Activated CD4-positive, alpha-beta T cell treated with anti-CD3 and anti-CD28 coated beads, Interleukin-10, Interleukin-2, amounts not matched to agents 100 ng/mL and 50 ng/mL, durations not matched to agents 16 hours and 8 hours (primary cell): ENCODE measurements at regions not wholly inside any gene's neighbourhood (a gene's known extent, or its start where the extent isn't known, plus 50 kb on each side); places are given as distances from the start of the nearest gene placed in this dataset.

ENCODE experiments used
- DNase-seq: peaks from one replicate; pipeline ENCODE4 v3.0.0-alpha.2; 2020

DNA sequence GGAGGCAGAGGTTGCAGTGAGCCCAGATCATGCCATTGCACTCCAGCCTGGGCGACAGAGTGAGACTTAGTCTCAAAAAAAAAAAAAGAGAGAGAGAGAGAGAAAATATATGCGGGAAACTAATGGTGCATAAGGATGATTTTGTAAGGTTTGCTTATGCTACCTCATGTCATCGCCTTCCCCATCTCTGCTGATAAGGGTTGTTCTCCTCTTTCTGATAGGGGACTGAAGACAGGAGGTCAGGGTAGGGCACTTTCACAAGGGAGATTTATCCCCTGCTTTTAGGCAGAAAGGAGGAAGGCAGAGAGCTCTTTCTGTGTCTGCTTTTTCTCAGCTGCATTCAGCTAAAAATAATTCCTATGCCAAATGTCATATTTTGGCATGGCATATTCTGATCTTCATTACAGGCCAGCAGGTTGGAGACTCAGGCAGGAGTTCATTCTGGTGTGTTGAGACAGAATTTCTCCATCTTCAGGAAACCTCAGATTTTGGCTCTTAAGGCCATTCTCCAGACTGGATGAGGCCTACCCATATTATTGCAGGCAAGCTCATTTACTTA lies 220.2 kb downstream of the AUH start:
- DNase-seq: no peak

- no peak for DNase-seq
These were observed 218.6 kb downstream of the AUH start for GRCh38 chr9:91143162-91143561.

GRCh38 chr9:91143642-91144041 lies 218.1 kb downstream of the AUH start:
- no peak for DNase-seq

GRCh38 chr9:91144769-91145168 lies 216.9 kb downstream of the AUH start:
- no peak for DNase-seq

DNA sequence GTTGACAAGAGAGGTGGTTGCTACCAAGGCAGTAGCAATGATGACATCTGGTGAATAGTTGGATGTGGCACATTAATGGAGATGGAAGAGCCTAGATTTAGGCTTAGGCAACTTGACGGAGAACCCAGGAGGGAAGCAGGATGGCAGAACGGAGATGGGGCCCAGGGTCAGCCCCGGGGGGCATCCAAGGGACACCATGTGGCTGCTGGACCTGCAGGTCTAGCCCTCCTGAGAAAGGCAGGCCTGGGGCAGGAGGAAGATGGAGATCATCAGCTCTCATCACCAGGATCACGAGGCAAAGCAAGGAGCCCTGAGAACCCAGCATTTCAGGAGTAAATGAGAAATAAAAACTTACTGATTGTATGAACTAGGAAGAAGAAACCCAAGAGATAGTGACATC lies 216.2 kb downstream of the AUH start:
- DNase-seq: no peak

DNA sequence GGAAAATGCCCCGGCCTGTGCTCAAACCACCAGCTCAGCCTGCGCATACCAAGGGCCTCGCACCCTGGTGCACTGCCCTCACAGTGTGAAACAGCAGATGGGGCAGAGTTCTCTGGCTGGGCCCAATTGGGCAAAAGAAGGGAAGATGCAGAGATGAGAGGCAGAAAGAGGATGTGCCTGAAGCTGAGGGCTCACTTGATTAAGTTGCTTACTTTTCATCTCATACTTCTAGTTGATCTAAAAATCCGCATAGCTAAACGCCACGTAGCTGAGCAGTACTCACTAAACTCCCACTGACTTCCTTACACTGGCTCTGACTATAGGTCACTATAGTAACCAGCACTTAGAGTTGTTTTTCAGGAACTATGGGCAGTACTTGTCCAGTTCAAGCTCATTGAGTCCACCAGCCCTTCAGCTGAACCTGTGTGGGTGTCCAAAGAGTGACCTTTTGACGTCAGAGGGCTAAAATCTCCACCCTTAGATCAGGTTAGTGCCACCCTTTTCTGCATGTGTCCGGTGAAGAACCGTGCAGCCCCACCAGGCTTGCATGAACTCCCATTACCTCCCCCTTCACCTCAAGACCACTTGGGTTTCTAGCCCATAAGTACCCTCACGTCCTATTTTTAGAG lies 215.2 kb downstream of the AUH start:
- DNase-seq: no peak

DNA sequence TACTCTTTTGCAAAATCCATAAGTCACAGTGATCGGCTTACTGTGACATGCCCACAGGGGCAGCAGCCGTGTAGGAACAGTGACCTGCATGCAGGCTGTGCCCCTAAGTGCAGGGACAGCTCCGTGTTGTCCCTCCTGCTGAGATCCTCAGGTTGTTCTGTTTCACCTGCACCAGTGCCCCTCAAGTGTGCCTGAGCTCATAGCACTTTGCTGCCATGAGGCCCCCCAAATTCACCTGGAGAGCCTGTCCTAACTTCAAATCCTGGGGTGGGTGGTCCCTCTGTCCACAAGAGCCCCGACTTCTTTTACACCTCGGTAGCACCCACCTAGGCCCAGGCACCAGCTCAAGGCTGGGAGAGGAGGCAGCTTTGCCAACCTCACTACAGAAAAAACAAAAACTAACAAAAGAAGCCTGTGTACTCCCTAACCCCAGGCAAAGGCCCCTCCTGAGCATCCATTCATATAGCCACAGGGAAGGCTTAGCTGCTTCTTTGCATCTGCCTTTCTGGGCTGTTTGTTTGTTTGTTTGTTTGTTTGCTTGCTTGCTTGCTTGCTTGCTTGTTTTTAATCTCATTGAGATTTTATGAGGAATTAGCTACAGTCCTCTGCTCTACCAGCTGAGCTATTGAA lies 214.5 kb downstream of the AUH start:
- no peak for DNase-seq

DNA sequence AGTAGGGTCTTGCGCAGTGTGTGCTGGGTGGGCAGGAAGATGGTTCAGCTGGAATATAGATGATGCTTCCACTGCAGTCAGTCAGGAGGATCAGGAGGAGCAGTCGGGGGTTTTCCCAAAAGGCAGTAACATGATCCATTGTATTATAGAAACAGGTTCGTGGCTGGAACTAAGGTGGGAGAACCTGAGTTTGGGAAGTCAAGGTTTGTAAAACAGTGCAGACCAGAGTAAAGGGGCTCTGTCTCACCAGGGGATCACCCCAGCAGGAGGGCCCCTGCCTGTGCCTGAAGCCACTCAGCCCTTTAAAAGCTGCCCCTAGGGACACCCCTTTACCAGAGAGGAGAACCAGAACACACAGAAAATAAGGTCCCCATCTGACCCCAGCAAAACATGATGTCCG lies 213.4 kb downstream of the AUH start:
- DNase-seq: no peak

- DNase-seq: no peak
These were observed 211.3 kb downstream of the AUH start for GRCh38 chr9:91150273-91150997.

GRCh38 chr9:91150998-91151717 lies 210.6 kb downstream of the AUH start:
- peak; percentile 95 for DNase-seq

GRCh38 chr9:91151718-91152095 lies 210.0 kb downstream of the AUH start:
- DNase-seq: no peak

- DNase-seq: no peak
These were observed 207.0 kb downstream of the AUH start for GRCh38 chr9:91154686-91155085.

- DNase-seq: no peak
These were observed 206.5 kb downstream of the AUH start for GRCh38 chr9:91155181-91155580.

GRCh38 chr9:91155746-91156376 lies 205.9 kb downstream of the AUH start:
- no peak for DNase-seq

GRCh38 chr9:91156451-91157234 lies 205.1 kb downstream of the AUH start:
- DNase-seq: no peak

GRCh38 chr9:91157883-91158282 lies 203.8 kb downstream of the AUH start:
- no peak for DNase-seq

GRCh38 chr9:91158286-91158685 lies 203.4 kb downstream of the AUH start:
- no peak for DNase-seq

- no peak for DNase-seq
These were observed 202.8 kb downstream of the AUH start for GRCh38 chr9:91158946-91159345.

DNA sequence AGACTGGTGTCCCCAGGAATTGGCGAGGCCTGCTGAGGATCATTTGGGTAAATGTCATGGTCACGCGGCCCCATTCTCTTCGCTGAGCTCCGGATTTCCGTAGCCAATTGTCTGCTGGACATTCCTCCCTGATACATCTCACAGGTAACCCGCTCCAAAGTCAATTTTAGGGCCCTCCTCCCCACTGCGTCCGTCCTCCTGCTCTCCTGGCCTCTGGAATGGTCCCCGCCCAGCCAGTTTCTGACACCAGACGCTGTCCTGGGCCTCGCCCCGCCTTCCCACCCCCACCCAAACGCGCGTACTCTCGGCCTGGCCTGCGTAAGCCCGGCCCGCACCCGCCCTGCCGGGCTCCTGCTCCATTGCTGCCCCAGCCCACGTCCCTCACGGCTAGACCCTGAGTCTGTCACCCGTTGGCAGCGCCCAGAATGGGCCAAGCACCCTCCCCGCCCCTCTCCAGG lies 202.0 kb downstream of the AUH start:
- DNase-seq: no peak

DNA sequence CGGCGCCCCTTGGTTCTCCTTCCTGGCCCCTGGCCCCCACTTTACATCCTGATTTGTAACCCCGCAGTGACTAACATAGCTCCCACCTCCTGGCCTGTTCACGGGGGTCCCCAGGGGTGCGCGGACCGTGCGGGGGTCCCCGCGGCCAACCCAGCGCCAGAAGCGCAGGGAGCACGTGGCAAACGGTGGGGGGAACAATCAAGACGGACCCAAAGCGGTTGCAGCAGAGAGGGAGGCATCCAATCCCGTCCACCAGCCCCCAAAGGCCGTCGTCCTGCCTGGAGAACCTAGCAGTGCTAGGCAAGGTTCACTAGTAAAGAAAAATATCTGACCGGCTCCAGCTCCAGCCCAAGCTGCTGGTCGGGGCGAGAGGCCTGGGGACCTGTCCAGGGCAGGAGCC lies 201.5 kb downstream of the AUH start:
- DNase-seq: no peak

DNA sequence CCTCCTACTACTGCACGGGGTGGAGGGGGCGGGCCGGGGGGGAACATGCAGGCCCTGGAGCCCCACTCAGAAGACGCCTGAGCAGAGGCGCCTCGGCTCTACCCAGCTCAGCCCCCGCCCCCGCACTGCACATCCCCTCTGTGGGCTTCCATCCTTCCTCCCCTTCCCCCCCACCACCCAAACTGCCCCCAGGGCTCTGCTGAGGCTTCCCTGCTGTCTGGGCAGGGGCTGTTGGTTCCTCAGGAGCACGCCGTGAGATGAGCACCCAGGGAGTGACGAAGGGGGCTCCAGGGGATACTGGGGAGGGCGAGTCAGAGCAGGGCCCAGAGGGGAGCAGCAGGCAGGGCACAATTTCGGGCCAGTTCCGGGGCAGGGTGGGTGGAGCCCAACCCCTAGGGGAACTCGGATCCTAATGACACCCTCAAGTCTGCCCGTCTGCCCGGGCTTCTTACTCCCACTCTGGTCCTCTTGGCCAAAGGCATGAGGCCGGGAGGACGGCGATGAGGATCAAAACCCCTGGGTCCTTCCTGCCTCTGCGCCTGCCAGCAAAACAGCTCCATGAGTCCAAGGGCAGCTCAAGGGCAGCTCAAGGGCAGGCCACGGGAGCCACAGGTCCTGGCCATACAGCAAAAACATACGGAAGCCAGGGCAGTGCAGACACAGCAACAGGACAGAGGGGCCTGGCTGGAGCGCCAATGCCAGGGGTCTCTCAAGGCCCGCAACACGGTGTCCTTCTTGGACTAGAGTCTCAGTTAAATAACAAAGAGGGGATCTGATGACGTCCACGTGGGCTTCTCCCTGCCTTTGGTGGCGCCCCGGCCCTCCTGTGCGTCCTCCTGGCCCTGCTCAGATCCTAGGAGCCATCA lies 200.9 kb downstream of the AUH start:
- DNase-seq: no peak
